ENCODE measurements at regions not wholly inside any gene's neighbourhood (a gene's known extent, or its start where the extent isn't known, plus 50 kb on each side); places are given as distances from the start of the nearest gene placed in this dataset.
A peak's percentile ranks its signal among the peaks of the same experiment; 100 is the strongest.

- TF ChIP-seq, protein P1, sequence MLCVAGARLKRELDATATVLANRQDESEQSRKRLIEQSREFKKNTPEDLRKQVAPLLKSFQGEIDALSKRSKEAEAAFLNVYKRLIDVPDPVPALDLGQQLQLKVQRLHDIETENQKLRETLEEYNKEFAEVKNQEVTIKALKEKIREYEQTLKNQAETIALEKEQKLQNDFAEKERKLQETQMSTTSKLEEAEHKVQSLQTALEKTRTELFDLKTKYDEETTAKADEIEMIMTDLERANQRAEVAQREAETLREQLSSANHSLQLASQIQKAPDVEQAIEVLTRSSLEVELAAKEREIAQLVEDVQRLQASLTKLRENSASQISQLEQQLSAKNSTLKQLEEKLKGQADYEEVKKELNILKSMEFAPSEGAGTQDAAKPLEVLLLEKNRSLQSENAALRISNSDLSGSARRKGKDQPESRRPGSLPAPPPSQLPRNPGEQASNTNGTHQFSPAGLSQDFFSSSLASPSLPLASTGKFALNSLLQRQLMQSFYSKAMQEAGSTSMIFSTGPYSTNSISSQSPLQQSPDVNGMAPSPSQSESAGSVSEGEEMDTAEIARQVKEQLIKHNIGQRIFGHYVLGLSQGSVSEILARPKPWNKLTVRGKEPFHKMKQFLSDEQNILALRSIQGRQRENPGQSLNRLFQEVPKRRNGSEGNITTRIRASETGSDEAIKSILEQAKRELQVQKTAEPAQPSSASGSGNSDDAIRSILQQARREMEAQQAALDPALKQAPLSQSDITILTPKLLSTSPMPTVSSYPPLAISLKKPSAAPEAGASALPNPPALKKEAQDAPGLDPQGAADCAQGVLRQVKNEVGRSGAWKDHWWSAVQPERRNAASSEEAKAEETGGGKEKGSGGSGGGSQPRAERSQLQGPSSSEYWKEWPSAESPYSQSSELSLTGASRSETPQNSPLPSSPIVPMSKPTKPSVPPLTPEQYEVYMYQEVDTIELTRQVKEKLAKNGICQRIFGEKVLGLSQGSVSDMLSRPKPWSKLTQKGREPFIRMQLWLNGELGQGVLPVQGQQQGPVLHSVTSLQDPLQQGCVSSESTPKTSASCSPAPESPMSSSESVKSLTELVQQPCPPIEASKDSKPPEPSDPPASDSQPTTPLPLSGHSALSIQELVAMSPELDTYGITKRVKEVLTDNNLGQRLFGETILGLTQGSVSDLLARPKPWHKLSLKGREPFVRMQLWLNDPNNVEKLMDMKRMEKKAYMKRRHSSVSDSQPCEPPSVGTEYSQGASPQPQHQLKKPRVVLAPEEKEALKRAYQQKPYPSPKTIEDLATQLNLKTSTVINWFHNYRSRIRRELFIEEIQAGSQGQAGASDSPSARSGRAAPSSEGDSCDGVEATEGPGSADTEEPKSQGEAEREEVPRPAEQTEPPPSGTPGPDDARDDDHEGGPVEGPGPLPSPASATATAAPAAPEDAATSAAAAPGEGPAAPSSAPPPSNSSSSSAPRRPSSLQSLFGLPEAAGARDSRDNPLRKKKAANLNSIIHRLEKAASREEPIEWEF (CRISPR knock-in tag; IDR thresholded peaks at IDR 0.05): no peak
- TF ChIP-seq NR1H2 (CRISPR knock-in tag; IDR thresholded peaks at IDR 0.05) (no peak), E4F1 (CRISPR knock-in tag; IDR thresholded peaks at IDR 0.05; ENCODE audit: borderline replicate concordance) (no peak), RBM14 (IDR thresholded peaks at IDR 0.05; ENCODE audit: borderline replicate concordance, insufficient read depth, low read depth, low read length) (no peak), STAG1 (CRISPR knock-in tag; IDR thresholded peaks at IDR 0.05; ENCODE audit: borderline replicate concordance) (no peak), ARID2 (IDR thresholded peaks at IDR 0.05) (no peak), ETV6 (IDR thresholded peaks at IDR 0.05; ENCODE audit: borderline replicate concordance in 1 of 2, low read depth in 2 of 2, low read length in 1 of 2) (no peak), ETV6 (CRISPR knock-in tag; IDR thresholded peaks at IDR 0.05; ENCODE audit: borderline replicate concordance) (no peak), SIN3A (IDR thresholded peaks at IDR 0.05; ENCODE audit: borderline replicate concordance in 2 of 2, control insufficient read depth in 1 of 2, low read depth in 2 of 2, low read length in 2 of 2) (no peak), MXI1 (IDR thresholded peaks at IDR 0.05; ENCODE audit: low read depth, low read length) (no peak; the same call in 1 of the 2 replicates), ZNF239 (CRISPR knock-in tag; IDR thresholded peaks at IDR 0.05) (peak; percentile 89), SMARCE1 (IDR thresholded peaks at IDR 0.05) (peak; percentile 91)
- TF ChIP-seq, protein P2, sequence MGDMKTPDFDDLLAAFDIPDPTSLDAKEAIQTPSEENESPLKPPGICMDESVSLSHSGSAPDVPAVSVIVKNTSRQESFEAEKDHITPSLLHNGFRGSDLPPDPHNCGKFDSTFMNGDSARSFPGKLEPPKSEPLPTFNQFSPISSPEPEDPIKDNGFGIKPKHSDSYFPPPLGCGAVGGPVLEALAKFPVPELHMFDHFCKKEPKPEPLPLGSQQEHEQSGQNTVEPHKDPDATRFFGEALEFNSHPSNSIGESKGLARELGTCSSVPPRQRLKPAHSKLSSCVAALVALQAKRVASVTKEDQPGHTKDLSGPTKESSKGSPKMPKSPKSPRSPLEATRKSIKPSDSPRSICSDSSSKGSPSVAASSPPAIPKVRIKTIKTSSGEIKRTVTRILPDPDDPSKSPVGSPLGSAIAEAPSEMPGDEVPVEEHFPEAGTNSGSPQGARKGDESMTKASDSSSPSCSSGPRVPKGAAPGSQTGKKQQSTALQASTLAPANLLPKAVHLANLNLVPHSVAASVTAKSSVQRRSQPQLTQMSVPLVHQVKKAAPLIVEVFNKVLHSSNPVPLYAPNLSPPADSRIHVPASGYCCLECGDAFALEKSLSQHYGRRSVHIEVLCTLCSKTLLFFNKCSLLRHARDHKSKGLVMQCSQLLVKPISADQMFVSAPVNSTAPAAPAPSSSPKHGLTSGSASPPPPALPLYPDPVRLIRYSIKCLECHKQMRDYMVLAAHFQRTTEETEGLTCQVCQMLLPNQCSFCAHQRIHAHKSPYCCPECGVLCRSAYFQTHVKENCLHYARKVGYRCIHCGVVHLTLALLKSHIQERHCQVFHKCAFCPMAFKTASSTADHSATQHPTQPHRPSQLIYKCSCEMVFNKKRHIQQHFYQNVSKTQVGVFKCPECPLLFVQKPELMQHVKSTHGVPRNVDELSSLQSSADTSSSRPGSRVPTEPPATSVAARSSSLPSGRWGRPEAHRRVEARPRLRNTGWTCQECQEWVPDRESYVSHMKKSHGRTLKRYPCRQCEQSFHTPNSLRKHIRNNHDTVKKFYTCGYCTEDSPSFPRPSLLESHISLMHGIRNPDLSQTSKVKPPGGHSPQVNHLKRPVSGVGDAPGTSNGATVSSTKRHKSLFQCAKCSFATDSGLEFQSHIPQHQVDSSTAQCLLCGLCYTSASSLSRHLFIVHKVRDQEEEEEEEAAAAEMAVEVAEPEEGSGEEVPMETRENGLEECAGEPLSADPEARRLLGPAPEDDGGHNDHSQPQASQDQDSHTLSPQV (IDR thresholded peaks at IDR 0.05): peak; percentile 65
Measured at GRCh38 chr6:119626884-119627619, 277.5 kb upstream of the MAN1A1 start (continued).
